GM08714 (cell line): ENCODE measurements at regions not wholly inside any gene's neighbourhood (a gene's known extent, or its start where the extent isn't known, plus 50 kb on each side); places are given as distances from the start of the nearest gene placed in this dataset.

Source experiments
- H3K4me3 ChIP-seq: fragments of 200-500 bp; sonication (Bioruptor generic); 2 replicates; pipeline ENCODE4 v1.5.1; 2014; ENCODE audit warnings: mild to moderate bottlenecking, low read length, inconsistent platforms
- ZNF274 ChIP-seq: IDR thresholded peaks from 2 replicates; pipeline ENCODE4 v1.6.1; 2012; ENCODE audit warnings: mild to moderate bottlenecking, low read depth, low read length

DNA sequence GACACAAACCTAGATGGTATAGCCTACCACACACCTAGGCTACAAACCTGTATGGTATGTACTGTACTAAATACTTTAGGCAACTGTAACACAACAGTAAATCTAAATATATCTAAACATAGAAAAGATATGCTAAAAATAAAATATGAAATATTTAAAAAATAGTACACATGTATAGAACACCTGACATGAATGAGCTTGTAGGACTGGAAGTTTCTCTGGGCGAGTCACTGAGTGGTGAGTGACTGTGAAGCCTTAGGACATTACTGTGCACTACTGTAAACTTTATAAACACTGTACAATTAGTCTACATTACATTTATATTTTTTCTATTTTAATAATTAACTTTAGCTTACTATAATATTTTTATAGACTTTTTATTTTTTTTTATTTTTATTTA, 1301.3 kb downstream of the FAM181B start:
- TF ChIP-seq ZNF274: no peak
- no peak overlapping the region for H3K4me3 ChIP-seq

DNA sequence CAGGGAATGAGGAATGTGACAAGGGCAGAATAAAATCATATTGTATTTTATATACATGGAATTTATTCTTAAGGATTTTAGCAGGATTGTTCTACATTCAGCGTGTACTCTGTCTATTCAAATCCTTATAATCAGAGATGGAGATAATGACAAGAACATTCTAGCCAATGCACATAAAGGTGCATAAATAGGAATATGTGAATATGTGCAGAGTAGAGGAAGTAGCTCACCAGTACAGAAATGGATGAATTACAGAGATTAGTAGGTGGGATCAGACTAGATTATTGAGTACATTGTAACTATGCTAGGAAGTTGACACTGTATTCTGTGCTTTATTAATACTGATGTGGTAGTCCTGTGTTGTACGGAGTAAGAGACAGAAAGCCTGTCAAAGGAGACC, 1308.8 kb downstream of the FAM181B start:
- TF ChIP-seq ZNF274: no peak
- H3K4me3 ChIP-seq: no peak overlapping the region

DNA sequence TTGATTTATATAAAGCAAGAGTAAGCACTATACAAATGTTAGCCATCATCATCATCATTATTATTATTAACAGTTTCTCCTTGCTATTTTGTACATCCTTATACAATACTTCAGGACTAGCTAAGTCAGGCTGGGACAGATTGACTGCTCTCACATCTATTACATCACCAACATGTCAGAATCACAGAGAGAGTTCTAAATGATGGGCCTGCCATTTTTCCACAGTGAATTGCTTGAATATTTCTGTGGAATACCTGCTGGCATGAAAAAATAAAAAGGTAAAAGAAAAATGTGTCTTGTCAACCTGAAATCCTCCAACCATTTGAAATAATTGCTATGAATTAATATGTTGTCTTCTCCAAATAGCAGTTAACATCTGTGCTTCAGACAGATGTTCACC, 1311.3 kb downstream of the FAM181B start:
- no peak overlapping the region for H3K4me3 ChIP-seq
- TF ChIP-seq ZNF274: no peak

- no peak for TF ChIP-seq ZNF274
- H3K4me3 ChIP-seq: no peak overlapping the region
Measured at GRCh38 chr11:81421251-81421860, 1312.3 kb downstream of the FAM181B start.

DNA sequence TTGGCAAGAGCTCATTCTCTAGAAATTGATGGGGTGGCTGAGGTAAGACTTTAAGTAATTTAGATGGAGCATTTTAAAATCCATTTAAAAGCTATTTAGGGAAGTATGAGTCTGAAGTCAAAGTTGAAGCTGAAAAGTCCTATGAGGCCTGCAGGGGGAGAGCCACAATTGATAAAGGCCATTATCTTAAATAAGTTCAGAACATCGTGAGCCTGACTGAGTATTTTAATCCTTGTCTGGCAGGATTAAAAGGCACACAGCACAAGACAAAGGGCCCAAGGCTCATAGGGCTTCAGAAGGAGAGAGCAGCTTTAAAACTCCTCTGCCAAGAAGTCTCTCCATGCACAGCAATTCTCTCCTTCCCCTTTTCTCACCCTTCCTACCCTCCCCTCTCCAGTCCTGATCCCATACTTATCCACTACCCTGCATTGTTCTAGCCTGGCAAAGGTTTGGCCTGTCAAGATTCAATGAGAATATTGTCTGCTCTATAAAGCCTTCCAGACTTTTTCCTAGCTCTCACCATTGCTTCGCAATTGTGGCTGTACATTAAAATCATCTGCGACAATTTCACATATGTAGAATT, 1312.9 kb downstream of the FAM181B start:
- no peak overlapping the region for H3K4me3 ChIP-seq
- TF ChIP-seq ZNF274: no peak

- no peak for TF ChIP-seq ZNF274
- H3K4me3 ChIP-seq: no peak overlapping the region
Measured at GRCh38 chr11:81397316-81397715, 1336.3 kb downstream of the FAM181B start.

- no peak for TF ChIP-seq ZNF274
- H3K4me3 ChIP-seq: no peak overlapping the region
Measured at GRCh38 chr11:81394311-81394710, 1339.4 kb downstream of the FAM181B start.

DNA sequence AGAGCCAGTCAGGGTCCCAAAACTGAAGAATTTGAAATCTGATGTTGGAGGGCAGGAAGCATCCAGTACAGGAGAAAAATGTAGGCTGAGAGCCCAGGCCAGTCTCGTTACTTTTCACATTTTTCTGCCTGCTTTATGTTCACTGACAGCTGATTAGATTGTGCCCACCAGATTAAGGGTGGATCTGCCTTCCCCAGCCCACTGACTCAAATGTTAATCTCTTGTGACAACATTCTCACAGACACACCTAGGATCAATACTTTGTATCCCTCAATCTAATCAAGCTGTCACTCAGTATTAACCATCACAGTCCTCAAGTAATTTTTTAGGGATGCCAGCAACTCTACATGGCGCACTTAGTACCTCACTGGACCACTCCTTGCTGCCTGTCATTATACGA, 1345.3 kb downstream of the FAM181B start:
- TF ChIP-seq ZNF274: no peak
- no peak overlapping the region for H3K4me3 ChIP-seq

DNA sequence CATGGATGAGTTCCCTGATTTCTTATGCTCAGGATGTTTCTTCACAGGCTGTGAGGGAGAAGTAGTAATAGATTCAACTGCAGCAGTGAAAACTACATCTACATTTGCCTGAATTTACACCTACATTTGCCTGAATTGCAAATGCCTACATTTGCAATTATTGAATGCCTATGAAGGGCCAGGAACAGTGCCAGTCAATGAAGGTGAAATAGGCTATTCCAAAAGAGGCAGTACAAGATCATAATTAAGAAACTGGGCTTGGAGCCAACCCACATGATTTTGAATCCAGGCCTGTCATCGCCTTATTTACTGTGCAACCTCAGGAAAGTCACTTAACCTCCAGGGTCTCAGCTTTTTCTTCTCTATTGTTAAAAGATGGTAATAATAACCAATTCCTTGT, 1353.3 kb downstream of the FAM181B start:
- no peak overlapping the region for H3K4me3 ChIP-seq
- no peak for TF ChIP-seq ZNF274

- no peak overlapping the region for H3K4me3 ChIP-seq
- TF ChIP-seq ZNF274: no peak
Measured at GRCh38 chr11:81377418-81377817, 1356.2 kb downstream of the FAM181B start.

DNA sequence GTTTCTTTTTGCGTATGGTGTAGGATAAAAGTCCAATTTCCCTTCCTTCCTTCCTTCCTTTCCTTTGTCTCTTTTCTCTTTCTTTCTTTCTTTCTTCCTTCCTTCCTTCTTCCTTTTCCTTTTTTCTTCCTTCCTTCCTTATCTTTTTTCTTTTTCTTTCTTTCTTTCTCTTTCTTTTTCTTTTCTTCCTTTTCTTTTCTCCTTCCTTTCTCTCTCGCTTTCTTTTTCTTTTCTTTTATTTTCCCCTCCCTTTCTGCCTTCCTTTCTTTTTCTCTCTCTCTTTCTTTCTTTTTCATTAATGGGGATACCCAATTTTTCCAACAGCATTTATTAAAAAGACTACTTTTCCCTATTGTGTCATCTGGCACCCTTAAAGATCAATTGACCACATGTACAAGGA, 1359.7 kb downstream of the FAM181B start:
- H3K4me3 ChIP-seq: no peak overlapping the region
- no peak for TF ChIP-seq ZNF274

GRCh38 chr11:81368192-81368591, 1365.5 kb downstream of the FAM181B start:
- no peak overlapping the region for H3K4me3 ChIP-seq
- TF ChIP-seq ZNF274: no peak

DNA sequence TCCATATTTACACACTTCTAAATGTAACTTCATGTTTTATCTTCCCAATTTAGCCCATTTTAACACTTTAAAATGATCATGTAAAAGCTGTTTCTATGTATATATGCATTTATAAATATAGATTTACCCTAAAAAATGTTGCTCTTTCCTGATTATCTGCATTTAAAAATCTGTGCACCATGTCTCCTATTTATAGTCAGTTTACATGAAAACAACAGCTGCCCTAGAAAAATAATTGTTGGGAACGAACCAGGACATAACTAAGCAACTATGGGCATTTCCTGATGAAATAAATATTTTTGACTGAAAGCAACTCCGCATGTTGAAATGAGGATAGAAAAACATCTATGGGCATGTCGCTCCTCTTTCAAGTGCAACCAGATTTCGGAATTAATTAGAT, 1368.2 kb downstream of the FAM181B start:
- no peak for TF ChIP-seq ZNF274
- H3K4me3 ChIP-seq: no peak overlapping the region

- no peak for TF ChIP-seq ZNF274
Measured at GRCh38 chr11:81359476-81359875, 1374.2 kb downstream of the FAM181B start.

DNA sequence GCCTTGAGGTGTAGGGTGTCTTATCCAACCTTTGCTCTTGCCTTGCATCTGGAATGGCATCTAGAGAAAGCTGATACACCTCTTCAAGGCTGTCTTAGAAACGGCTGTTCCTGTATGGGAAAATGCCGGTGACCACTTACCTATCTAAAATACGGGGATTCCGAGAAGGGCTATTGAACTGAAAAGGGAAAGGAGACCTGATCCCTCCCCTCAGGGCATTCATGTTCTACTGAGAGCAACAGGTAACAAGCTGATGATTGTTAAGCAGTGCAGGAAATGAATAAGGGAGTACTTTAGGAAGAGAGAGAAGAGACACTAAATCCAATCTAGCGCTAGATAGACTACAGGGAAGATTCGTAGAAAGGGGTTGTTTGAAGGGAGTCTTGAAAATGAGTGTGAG, 1388.1 kb downstream of the FAM181B start:
- no peak for TF ChIP-seq ZNF274
- no peak overlapping the region for H3K4me3 ChIP-seq

More at GRCh38 chr11:81359476-81359875, 1374.2 kb downstream of the FAM181B start:
- no peak overlapping the region for H3K4me3 ChIP-seq

GRCh38 chr11:81342966-81343365, 1390.7 kb downstream of the FAM181B start:
- no peak overlapping the region for H3K4me3 ChIP-seq
- no peak for TF ChIP-seq ZNF274
